ENCODE measurements at regions not wholly inside any gene's neighbourhood (a gene's known extent, or its start where the extent isn't known, plus 50 kb on each side); places are given as distances from the start of the nearest gene placed in this dataset.

DNA sequence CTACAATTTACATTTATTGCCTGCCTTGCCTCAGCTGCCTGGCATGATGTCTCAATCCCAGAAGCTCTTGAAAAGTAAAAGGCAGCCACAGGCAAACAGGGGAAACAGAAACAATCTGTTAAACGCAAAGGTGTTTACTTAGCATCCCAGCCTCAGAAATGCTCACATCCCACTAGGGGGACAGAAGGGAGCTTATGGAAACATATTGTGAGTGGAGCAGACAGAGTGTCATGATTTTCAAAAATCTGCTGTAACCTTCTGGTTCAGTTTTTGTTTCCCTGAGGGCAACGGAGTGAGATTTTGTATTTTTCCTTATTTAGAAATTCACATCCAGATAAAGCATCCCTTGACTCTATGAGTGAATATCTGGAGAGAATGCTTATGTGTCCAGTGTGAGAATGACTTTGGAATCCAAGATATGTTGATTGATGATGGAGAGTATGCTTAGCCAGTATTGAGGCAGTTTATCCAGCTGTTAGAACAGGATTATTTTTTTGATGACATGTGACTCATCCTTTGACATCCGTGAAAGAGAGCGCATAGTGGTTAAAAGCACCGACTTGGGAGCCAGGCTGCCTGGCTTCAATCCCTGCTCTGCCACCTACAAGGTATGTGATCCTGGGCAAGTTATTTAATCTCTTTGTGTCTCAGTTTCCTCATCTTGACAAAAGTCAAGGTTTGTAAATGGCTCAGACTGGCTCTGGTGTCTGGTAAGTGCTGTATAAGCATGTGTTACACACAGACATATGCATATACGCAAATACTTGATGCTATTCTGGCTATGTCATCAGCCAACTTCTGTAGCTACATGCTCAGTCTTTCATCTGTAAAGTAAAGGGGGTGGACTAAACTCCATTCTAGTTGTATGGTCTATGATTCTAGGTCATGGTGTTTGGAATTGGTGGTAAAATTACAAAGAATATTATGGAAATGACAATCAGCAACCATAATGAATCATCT lies 381.2 kb downstream of the RAPGEF2 start:
- in situ Hi-C loops (cut with HindIII; ENCODE audit: low pct_unique_long_range_greater_than_20kb, low sequenced_read_pairs), result no loop called here

GRCh38 chr4:159484864-159485263 lies 382.0 kb downstream of the RAPGEF2 start:
- no peak for DNase-seq (ENCODE audit: low read depth, low spot score)
- in situ Hi-C loops (cut with HindIII; ENCODE audit: low pct_unique_long_range_greater_than_20kb, low sequenced_read_pairs), result no loop called here

More for the DNA sequence above, 381.2 kb downstream of the RAPGEF2 start:
- DNase-seq (ENCODE audit: low read depth, low spot score), result no peak

GRCh38 chr4:159487284-159487747 lies 384.4 kb downstream of the RAPGEF2 start:
- in situ Hi-C loops (cut with HindIII; ENCODE audit: low pct_unique_long_range_greater_than_20kb, low sequenced_read_pairs), result no loop called here
- peak; percentile 72 for DNase-seq (ENCODE audit: low read depth, low spot score)

DNA sequence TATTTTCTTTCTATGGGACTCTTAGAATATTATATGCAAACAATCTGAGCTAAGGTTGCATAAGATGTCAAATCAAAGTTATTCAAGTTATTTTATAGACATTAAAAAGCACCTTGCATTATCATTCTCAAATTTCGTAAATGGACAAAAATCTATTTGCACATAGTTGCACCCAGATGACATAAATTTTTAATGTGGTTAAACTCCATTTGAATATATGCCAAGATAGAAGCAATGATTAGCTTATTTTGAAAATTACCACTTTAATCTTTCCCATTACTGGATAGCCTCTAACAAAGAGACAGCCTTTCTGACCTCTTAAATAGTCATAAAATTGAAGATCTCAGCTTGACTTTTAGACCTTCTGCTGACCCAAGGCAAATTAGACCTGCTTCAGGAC lies 386.8 kb downstream of the RAPGEF2 start:
- in situ Hi-C loops (cut with HindIII; ENCODE audit: low pct_unique_long_range_greater_than_20kb, low sequenced_read_pairs), result no loop called here
- no peak for DNase-seq (ENCODE audit: low read depth, low spot score)

GRCh38 chr4:159495515-159496236 lies 392.8 kb downstream of the RAPGEF2 start:
- no peak for DNase-seq (ENCODE audit: low read depth, low spot score)

GRCh38 chr4:159496248-159496647 lies 393.4 kb downstream of the RAPGEF2 start:
- no peak for DNase-seq (ENCODE audit: low read depth, low spot score)
- in situ Hi-C loops (cut with HindIII; ENCODE audit: low pct_unique_long_range_greater_than_20kb, low sequenced_read_pairs), result no loop called here

More at GRCh38 chr4:159495515-159496236, 392.8 kb downstream of the RAPGEF2 start:
- in situ Hi-C loops (cut with HindIII; ENCODE audit: low pct_unique_long_range_greater_than_20kb, low sequenced_read_pairs), result no loop called here

DNA sequence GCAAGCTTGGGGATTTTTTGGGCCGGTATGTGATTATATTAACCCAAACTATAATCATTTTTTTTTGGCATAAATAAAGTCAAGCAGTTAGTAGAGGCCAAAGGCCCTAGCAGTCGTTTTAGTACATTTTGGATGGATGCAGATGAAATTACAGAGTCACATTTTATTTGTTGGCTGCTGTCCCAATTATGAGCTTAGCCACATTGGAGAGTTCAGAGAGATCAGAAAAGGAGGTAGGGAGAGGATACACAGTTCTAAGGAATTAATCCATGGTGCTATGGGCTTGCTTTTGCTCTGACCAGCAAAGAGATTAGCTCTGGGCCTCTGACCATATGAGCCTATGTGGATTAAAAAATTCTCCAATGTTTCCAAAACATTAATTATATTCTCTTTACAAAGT lies 395.1 kb downstream of the RAPGEF2 start:
- in situ Hi-C loops (cut with HindIII; ENCODE audit: low pct_unique_long_range_greater_than_20kb, low sequenced_read_pairs), result no loop called here

GRCh38 chr4:159498446-159499115 lies 395.7 kb downstream of the RAPGEF2 start:
- peak; percentile 14 for DNase-seq (ENCODE audit: low read depth, low spot score)
- in situ Hi-C loops (cut with HindIII; ENCODE audit: low pct_unique_long_range_greater_than_20kb, low sequenced_read_pairs), result no loop called here

More for the DNA sequence above, 395.1 kb downstream of the RAPGEF2 start:
- DNase-seq (ENCODE audit: low read depth, low spot score), result no peak

GRCh38 chr4:159500861-159501260 lies 398.0 kb downstream of the RAPGEF2 start:
- no peak for DNase-seq (ENCODE audit: low read depth, low spot score)

GRCh38 chr4:159503236-159504008 lies 400.5 kb downstream of the RAPGEF2 start:
- in situ Hi-C loops (cut with HindIII; ENCODE audit: low pct_unique_long_range_greater_than_20kb, low sequenced_read_pairs), result no loop called here
- no peak for DNase-seq (ENCODE audit: low read depth, low spot score)

More at GRCh38 chr4:159500861-159501260, 398.0 kb downstream of the RAPGEF2 start:
- in situ Hi-C loops (cut with HindIII; ENCODE audit: low pct_unique_long_range_greater_than_20kb, low sequenced_read_pairs), result no loop called here

DNA sequence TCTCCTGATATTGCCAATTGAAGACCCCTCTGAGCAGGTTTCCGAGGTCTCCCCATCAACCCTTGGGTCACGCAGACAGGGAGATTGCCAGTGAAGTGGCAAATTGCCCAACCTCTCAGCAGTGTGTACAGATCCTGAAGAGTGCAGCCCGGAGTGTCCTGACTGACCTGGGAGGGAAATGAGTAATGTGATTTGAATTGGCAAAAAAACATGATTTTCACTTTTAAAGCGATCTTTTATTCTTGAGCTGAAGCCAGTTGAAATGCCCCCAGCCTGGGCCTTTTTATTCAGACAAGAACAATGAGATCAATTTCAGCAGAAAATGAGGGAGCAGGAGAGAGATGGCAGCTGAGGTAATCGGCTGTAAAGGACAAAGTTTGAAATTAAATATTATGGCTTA lies 401.8 kb downstream of the RAPGEF2 start:
- no peak for DNase-seq (ENCODE audit: low read depth, low spot score)
- in situ Hi-C loops (cut with HindIII; ENCODE audit: low pct_unique_long_range_greater_than_20kb, low sequenced_read_pairs), result no loop called here

- no peak for DNase-seq (ENCODE audit: low read depth, low spot score)
- in situ Hi-C loops (cut with HindIII; ENCODE audit: low pct_unique_long_range_greater_than_20kb, low sequenced_read_pairs), result no loop called here
Measured at GRCh38 chr4:159505266-159505975, 402.5 kb downstream of the RAPGEF2 start.

DNA sequence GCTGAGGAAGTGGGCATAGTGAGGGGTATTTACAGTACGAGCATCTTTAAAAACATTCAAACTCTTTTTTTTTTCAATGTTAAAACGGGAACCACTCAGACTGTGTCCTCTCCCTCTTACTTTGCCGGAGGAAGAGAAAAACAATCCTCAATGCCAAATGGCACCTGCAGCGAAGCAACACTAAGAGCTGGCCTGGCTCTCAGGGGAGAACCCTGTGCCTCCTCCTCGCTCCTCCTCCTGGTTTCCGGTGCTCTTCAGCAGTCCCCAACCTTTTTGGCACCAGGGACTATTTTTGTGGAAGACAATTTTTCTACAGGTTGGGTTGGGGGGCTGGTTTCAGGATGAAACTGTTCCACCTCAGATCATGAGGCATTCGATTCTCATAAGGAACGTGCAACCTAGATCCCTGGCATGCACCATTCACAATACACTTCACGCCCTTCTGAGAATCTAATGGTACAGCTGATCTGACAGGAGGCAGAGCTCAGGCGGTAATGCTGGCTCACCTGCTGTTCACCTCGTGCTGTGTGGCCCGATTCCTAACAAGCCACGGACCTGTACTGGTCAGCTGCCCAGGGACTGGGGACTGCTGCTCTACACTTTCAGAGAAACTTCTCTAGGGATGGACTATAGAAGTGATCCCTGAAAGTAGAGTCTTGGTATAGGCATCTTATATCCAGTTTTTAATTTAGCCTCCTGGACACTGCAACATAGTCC lies 404.1 kb downstream of the RAPGEF2 start:
- in situ Hi-C loops (cut with HindIII; ENCODE audit: low pct_unique_long_range_greater_than_20kb, low sequenced_read_pairs), result no loop called here

DNA sequence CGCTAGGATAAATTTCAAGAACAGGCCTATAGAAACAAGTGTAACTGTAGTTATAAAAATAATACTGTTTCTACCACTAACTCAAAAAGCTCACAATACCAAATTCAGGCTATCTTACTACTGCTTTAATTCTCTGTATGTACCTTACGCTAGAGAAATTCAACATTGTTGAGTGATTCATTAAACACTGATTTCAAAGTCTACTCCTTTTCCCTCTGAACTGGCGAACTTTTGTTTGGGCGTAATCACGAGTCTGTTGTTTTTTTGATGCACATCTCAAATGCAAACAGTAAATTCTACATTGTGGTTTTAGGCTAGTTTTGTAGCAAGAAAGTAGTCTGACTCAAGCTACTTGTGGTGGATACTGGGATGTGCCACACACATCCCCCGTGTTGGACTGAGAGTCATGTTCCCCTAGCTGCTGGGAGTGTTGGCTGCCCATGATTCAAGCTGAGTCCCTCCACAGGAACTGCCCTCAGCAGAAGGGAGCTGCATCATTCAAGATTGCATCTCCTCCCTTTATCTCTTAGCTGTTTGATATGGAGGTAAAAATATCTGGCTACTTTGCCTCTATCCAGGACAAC lies 406.1 kb downstream of the RAPGEF2 start:
- DNase-seq (ENCODE audit: low read depth, low spot score), result no peak

More for the DNA sequence above, 404.1 kb downstream of the RAPGEF2 start:
- no peak for DNase-seq (ENCODE audit: low read depth, low spot score)

DNA sequence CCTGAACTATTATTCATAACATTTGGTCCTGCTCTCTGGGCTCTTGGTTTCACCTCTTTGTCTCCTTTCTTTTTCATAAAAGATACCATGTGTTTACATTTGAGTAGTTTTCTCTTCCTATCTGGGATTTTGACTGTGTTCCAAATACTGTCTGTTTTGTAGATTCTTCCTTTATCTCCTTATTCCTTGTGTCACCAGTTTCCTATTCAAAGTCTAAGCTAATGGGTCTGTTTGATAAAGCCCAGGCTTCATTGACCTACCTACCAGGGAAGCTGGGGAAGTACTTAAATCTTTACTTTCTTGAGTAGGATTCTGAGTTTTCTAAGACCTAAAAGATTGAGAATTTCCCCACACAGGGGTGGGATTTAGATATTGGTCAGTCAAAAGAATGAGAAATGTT lies 409.5 kb downstream of the RAPGEF2 start:
- no peak for DNase-seq (ENCODE audit: low read depth, low spot score)
- in situ Hi-C loops (cut with HindIII; ENCODE audit: low pct_unique_long_range_greater_than_20kb, low sequenced_read_pairs), result no loop called here

More for the DNA sequence above, 406.1 kb downstream of the RAPGEF2 start:
- in situ Hi-C loops (cut with HindIII; ENCODE audit: low pct_unique_long_range_greater_than_20kb, low sequenced_read_pairs), result no loop called here

Data from SK-MEL-5 (cell line).